HepG2 (cell line): ENCODE measurements at regions not wholly inside any gene's neighbourhood (a gene's known extent, or its start where the extent isn't known, plus 50 kb on each side); places are given as distances from the start of the nearest gene placed in this dataset.
A peak's percentile ranks its signal among the peaks of the same experiment; 100 is the strongest.

Source experiments
- ATAC-seq: fragments of 200-7000 bp; cut with Tn5 transposase; 3 replicates; pipeline ENCODE4 v1.9.1; 2020; ENCODE audit warnings: mild to moderate bottlenecking, moderate library complexity
- BruUV-seq: library from RNA; stranded (reverse); fragments of 400-500 nt; replicated peaks from 2 replicates; lab custom pipeline; 2021; lab: Mats Ljungman, UMichigan
- CTCF ChIA-PET: fragments of 300-600 bp; formaldehyde crosslinking; extraction: SDS; loops from one replicate; lab custom pipeline; 2021; ENCODE audit warnings: low total read pairs, inconsistent platforms, low intra/inter-chr PET ratio; lab: Yijun Ruan, JAX
- POLR2A ChIA-PET: fragments of 350-600 bp; sonication (Branson Sonifier 250); formaldehyde crosslinking; loops from one replicate; lab custom pipeline; 2020; ENCODE audit warnings: antibody characterized with exemption, inconsistent platforms; lab: Yijun Ruan, JAX
- DNase-seq: peaks from one replicate; pipeline ENCODE4 v3.0.0-alpha.2; 2015; ENCODE audit warnings: low spot score
- FAIRE-seq: peaks from 3 replicates; lab custom pipeline; 2011; peaks lifted over from hg19 to GRCh38; lab: Jason Lieb, UNC
- H2AFZ ChIP-seq: one replicate; pipeline ENCODE4 v1.6.1; 2011; ENCODE audit warnings: low read length, inconsistent platforms
- H3K27ac ChIP-seq: fragments of 300-600 bp; 3 replicates; pipeline ENCODE4 v1.8.0; 2011; ENCODE audit warnings: mixed run types, mild to moderate bottlenecking, mixed read lengths, low read length, inconsistent platforms; ENCODE audit not compliant: insufficient read depth; ENCODE audit errors: extremely low read length
- H3K27me3 ChIP-seq, 2 experiments: fragments of 200-600 bp in 1 of 2; 2 replicates in 1 of 2; 3 replicates in 1 of 2; pipeline versions ENCODE4 v1.6.0 to v1.8.0; 2011; ENCODE audit warnings: low read length in 2 of 2, mild to moderate bottlenecking in 2 of 2, moderate library complexity in 2 of 2, inconsistent platforms in 1 of 2; ENCODE audit not compliant: insufficient read depth in 2 of 2, control insufficient read depth in 1 of 2
- H3K36me3 ChIP-seq, 2 experiments: fragments of 200-600 bp in 1 of 2; replicated peaks in 1 of 2; 2 replicates in 1 of 2; 3 replicates in 1 of 2; pipeline versions ENCODE4 v1.5.1 to v1.8.0; 2011; ENCODE audit warnings: low read length in 2 of 2, inconsistent platforms in 1 of 2; ENCODE audit not compliant: insufficient read depth in 2 of 2, control insufficient read depth in 1 of 2
- H3K4me1 ChIP-seq: 2 replicates; pipeline ENCODE4 v1.5.1; 2012; ENCODE audit warnings: low read length, inconsistent platforms; ENCODE audit not compliant: insufficient read depth
- H3K4me2 ChIP-seq: 2 replicates; pipeline ENCODE4 v1.6.0; 2011; ENCODE audit warnings: low read depth, low read length, inconsistent platforms
- H3K4me3 ChIP-seq, 3 experiments: fragments of 200-600 bp in 1 of 3; sonication (generic), shearing (Covaris generic) in 1 of 3; replicated peaks in 1 of 3; 2 replicates each; pipeline ENCODE4 v1.5.1; 2011 to 2016; ENCODE audit warnings: low read length in 3 of 3, inconsistent platforms in 2 of 3, low read depth in 2 of 3, mild to moderate bottlenecking in 2 of 3, control low read depth in 1 of 3, mixed read lengths in 1 of 3; ENCODE audit not compliant: insufficient read depth in 1 of 3
- H3K79me2 ChIP-seq: one replicate; pipeline ENCODE4 v1.6.1; 2011; ENCODE audit warnings: low read length, inconsistent platforms; ENCODE audit not compliant: insufficient read depth
- H3K9ac ChIP-seq: 2 replicates; pipeline ENCODE4 v1.6.0; 2011; ENCODE audit warnings: mild to moderate bottlenecking, low read depth, low read length, inconsistent platforms; ENCODE audit not compliant: insufficient read depth
- H3K9me3 ChIP-seq: 2 replicates; pipeline ENCODE4 v1.5.1; 2012; ENCODE audit warnings: mild to moderate bottlenecking, low read length
- H4K20me1 ChIP-seq: 2 replicates; pipeline ENCODE4 v1.6.0; 2011; ENCODE audit warnings: inconsistent platforms, mild to moderate bottlenecking, low read length, moderate library complexity; ENCODE audit not compliant: insufficient read depth
- ARNTL ChIP-seq: sonication (generic); formaldehyde crosslinking; IDR thresholded peaks from 2 replicates; pipeline ENCODE4 v1.4.0; 2020; ENCODE audit warnings: mild to moderate bottlenecking, missing genetic modification reagents
- DR1 ChIP-seq: sonication (generic); formaldehyde crosslinking; IDR thresholded peaks from 2 replicates; pipeline ENCODE4 v1.8.0; 2021; ENCODE audit warnings: mild to moderate bottlenecking, missing genetic modification reagents, inconsistent platforms
- FIP1L1 ChIP-seq: fragments of 200-400 bp; formaldehyde crosslinking; IDR thresholded peaks from 2 replicates; pipeline ENCODE4 v1.6.1; 2018; ENCODE audit warnings: low read depth, mild to moderate bottlenecking, low read length, moderate library complexity, borderline replicate concordance; ENCODE audit not compliant: insufficient read depth
- FOSL2 ChIP-seq: sonication (generic); formaldehyde crosslinking; IDR thresholded peaks from 2 replicates; pipeline ENCODE4 v1.4.0; 2020; ENCODE audit warnings: missing genetic modification reagents
- MAFF ChIP-seq: IDR thresholded peaks from 2 replicates; pipeline ENCODE4 v1.6.1; 2011; ENCODE audit warnings: low read depth, low read length, improper control_type of control experiment
- MAFK ChIP-seq, 2 experiments: IDR thresholded peaks in 1 of 2; conservative IDR thresholded peaks in 1 of 2; 2 replicates each; pipeline ENCODE4 v1.6.1; 2011; ENCODE audit warnings: improper control_type of control experiment in 2 of 2, low read length in 2 of 2
- MEIS2 ChIP-seq: sonication (generic); formaldehyde crosslinking; IDR thresholded peaks from 2 replicates; pipeline ENCODE4 v1.9.0; 2021; ENCODE audit warnings: mild to moderate bottlenecking, missing genetic modification reagents
- MTF2 ChIP-seq: sonication (generic); formaldehyde crosslinking; IDR thresholded peaks from 2 replicates; pipeline ENCODE4 v1.5.0; 2020; ENCODE audit warnings: missing genetic modification reagents, borderline replicate concordance
- NFRKB ChIP-seq: fragments of 450-650 bp; IDR thresholded peaks from 2 replicates; pipeline ENCODE4 v1.6.1; 2017
- ZNF205 ChIP-seq: IDR thresholded peaks from 2 replicates; pipeline ENCODE4 v1.6.1; 2018; ENCODE audit warnings: missing biosample characterization, missing genetic modification reagents
- ZNF260 ChIP-seq: sonication (generic); formaldehyde crosslinking; IDR thresholded peaks from 2 replicates; pipeline ENCODE4 v1.4.0; 2020; ENCODE audit warnings: missing genetic modification reagents, low read depth, mild to moderate bottlenecking, borderline replicate concordance
- WGBS: methylation state at CpG from one replicate; pipeline ENCODE4 v1.1.6; 2017; ENCODE audit warnings: low lambda C conversion rate; 5-methylcytosine and 5-hydroxymethylcytosine counted together
- in situ Hi-C: cut with HindIII; loops from 2 replicates; pipeline ENCODE4 v1.10.0; 2017; ENCODE audit warnings: low pct_unique_long_range_greater_than_20kb; ENCODE audit not compliant: extremely low pct_ligation_motif_present
- intact Hi-C: fragments of 100-400 bp; cut with micrococcal nuclease; formaldehyde crosslinking; loops from one replicate; pipeline ENCODE4 v1.10.0; 2022; ENCODE audit not compliant: unreplicated experiment

GRCh38 chr5:31091501-31091900, 102.0 kb upstream of the CDH6 start:
- Histone ChIP-seq H3K4me1 (no peaks in the 10 kb centered on the region), H3K9me3 (no peaks in the 10 kb centered on the region; the same call in 1 of the 2 replicates), H3K4me2 (no peak overlapping the region), H3K79me2 (no peaks in the 10 kb centered on the region)
- no peak for DNase-seq
- TF ChIP-seq FOSL2 (no peak), FIP1L1 (no peak)
- TF ChIP-seq, all 625 proteins: peak for 0
- Histone ChIP-seq H2AFZ (no peak overlapping the region), H3K4me3 (no peak overlapping the region), H3K27ac (no peak overlapping the region), H3K36me3 (no peaks in the 10 kb centered on the region), H4K20me1 (no peaks in the 10 kb centered on the region), H3K9ac (no peak overlapping the region), H3K27me3 (no peaks in the 10 kb centered on the region; a peak in 1 of 5 replicates)
- ChIA-PET CTCF (no interaction called here), POLR2A (no interaction called here)
- FAIRE-seq (no peak), ATAC-seq (no peak)
- no TSS peak for BruUV-seq
- intact Hi-C loops (no loop called here), in situ Hi-C loops (no loop called here)
- 5% methylated on average over 5 of the region's 5 CpGs for WGBS

GRCh38 chr5:31090467-31090866, 103.0 kb upstream of the CDH6 start:
- no peak for FAIRE-seq
- POLR2A ChIA-PET = no interaction called here
- in situ Hi-C loops = no loop called here

More at GRCh38 chr5:31090467-31090866, 103.0 kb upstream of the CDH6 start:
- no peak for ATAC-seq
- H3K4me2 ChIP-seq = no peak overlapping the region
- no TSS peak for BruUV-seq
- no peaks in the 10 kb centered on the region; the same call in 1 of the 2 replicates for H3K9me3 ChIP-seq
- CTCF ChIA-PET = no interaction called here
- no peak for DNase-seq
- no peak overlapping the region for H3K9ac ChIP-seq
- no peaks in the 10 kb centered on the region; a peak in 1 of 5 replicates for H3K27me3 ChIP-seq
- WGBS = 33% methylated on average over 3 of the region's 3 CpGs
- no peaks in the 10 kb centered on the region for H3K4me1 ChIP-seq
- H3K4me3 ChIP-seq = no peak overlapping the region
- no peak overlapping the region for H3K27ac ChIP-seq
- no peaks in the 10 kb centered on the region for H3K79me2 ChIP-seq
- TF ChIP-seq MAFF (peak; percentile 84), ZNF205 (CRISPR knock-in tag) (no peak), DR1 (CRISPR knock-in tag) (no peak), ARNTL (CRISPR knock-in tag) (no peak), NFRKB (no peak), MAFK (conservative IDR thresholded peaks at IDR 0.05 in 1 of 2, IDR thresholded peaks at IDR 0.05 in 1 of 2; ENCODE audit: low read length in 2 of 2) (peak; percentile 60 to 87), MEIS2 (CRISPR knock-in tag) (no peak), ZNF260 (no peak), MTF2 (CRISPR knock-in tag) (no peak)
- intact Hi-C loops = no loop called here
- H3K36me3 ChIP-seq = no peaks in the 10 kb centered on the region
- no peak overlapping the region for H2AFZ ChIP-seq
- H4K20me1 ChIP-seq = no peaks in the 10 kb centered on the region
